SU-DHL-6 (cell line): ENCODE measurements at regions not wholly inside any gene's neighbourhood (a gene's known extent, or its start where the extent isn't known, plus 50 kb on each side); places are given as distances from the start of the nearest gene placed in this dataset.

Source experiments
- H2AFZ ChIP-seq: fragments of 200-600 bp; sonication (generic); 2 replicates; pipeline ENCODE4 v1.6.1; 2014; ENCODE audit warnings: low read depth, mild to moderate bottlenecking, moderate library complexity, mixed read lengths, antibody characterized with exemption, low read length; ENCODE audit not compliant: severe bottlenecking
- H3F3A ChIP-seq: fragments of 200-600 bp; shearing (Covaris generic); 2 replicates; pipeline ENCODE4 v1.6.0; 2016; ENCODE audit warnings: antibody characterized with exemption, mild to moderate bottlenecking; ENCODE audit not compliant: insufficient read depth
- H3K27ac ChIP-seq: fragments of 200-600 bp; sonication (generic); 2 replicates; pipeline ENCODE4 v1.5.1; 2016; ENCODE audit warnings: low read depth, mild to moderate bottlenecking, low read length, moderate library complexity, mixed read lengths
- H3K27me3 ChIP-seq: fragments of 200-600 bp; sonication (generic), shearing (Covaris generic); 2 replicates; pipeline ENCODE4 v1.6.0; 2014; ENCODE audit warnings: mild to moderate bottlenecking, low read length
- H3K36me3 ChIP-seq: fragments of 200-600 bp; sonication (generic); 2 replicates; pipeline ENCODE4 v1.6.1; 2014; ENCODE audit warnings: mild to moderate bottlenecking, low read length, mixed read lengths
- H3K4me2 ChIP-seq: fragments of 300-600, 200-600 bp; shearing (Covaris generic), sonication (generic); 2 replicates; pipeline ENCODE4 v1.6.0; 2014; ENCODE audit warnings: low read length, low read depth, mild to moderate bottlenecking; ENCODE audit not compliant: poor library complexity, severe bottlenecking
- H3K4me3 ChIP-seq: fragments of 200-600 bp; sonication (generic); 2 replicates; pipeline ENCODE4 v1.5.1; 2014; ENCODE audit warnings: antibody characterized with exemption, low read length, mild to moderate bottlenecking, mixed read lengths; ENCODE audit not compliant: insufficient read depth, poor library complexity, severe bottlenecking
- H3K79me2 ChIP-seq: fragments of 200-600 bp; sonication (generic); 2 replicates; pipeline ENCODE4 v1.6.1; 2014; ENCODE audit warnings: mild to moderate bottlenecking, low read length, moderate library complexity; ENCODE audit not compliant: insufficient read depth
- H3K9ac ChIP-seq: fragments of 200-600 bp; sonication (generic); 2 replicates; pipeline ENCODE4 v1.7.0; 2014; ENCODE audit warnings: mild to moderate bottlenecking, low read length
- H3K9me2 ChIP-seq: fragments of 200-600 bp; sonication (generic); replicated peaks from 2 replicates; pipeline ENCODE4 v1.6.1; 2014; ENCODE audit warnings: low read length; ENCODE audit not compliant: insufficient read depth
- H3K9me3 ChIP-seq: fragments of 200-600 bp; sonication (generic); 2 replicates; pipeline ENCODE4 v1.6.1; 2014; ENCODE audit warnings: low read length, mixed read lengths; ENCODE audit not compliant: insufficient read depth
- H4K20me1 ChIP-seq: fragments of 200-600 bp; sonication (generic); 2 replicates; pipeline ENCODE4 v1.6.1; 2014; ENCODE audit warnings: low read depth, mild to moderate bottlenecking, antibody characterized with exemption, low read length, moderate library complexity, mixed read lengths
- CTCF ChIP-seq: fragments of 200-600 bp; sonication (generic); IDR thresholded peaks from one replicate; pipeline ENCODE4 v1.5.1; 2017; ENCODE audit warnings: antibody characterized with exemption, mild to moderate bottlenecking, low read length, moderate library complexity; ENCODE audit not compliant: insufficient read depth, poor library complexity, severe bottlenecking
- EZH2phosphoT487 ChIP-seq: fragments of 200-600 bp; sonication (generic), shearing (Covaris generic); conservative IDR thresholded peaks from 2 replicates; pipeline ENCODE4 v1.6.1; 2018; ENCODE audit warnings: mild to moderate bottlenecking, antibody characterized with exemption, low read length, moderate library complexity, mixed read lengths

- no peak overlapping the region for H3K4me2 ChIP-seq
- no peaks in the 10 kb centered on the region for H3K79me2 ChIP-seq
- H3K9me3 ChIP-seq = no peaks in the 10 kb centered on the region
- no peaks in the 10 kb centered on the region for H4K20me1 ChIP-seq
- H2AFZ ChIP-seq = no peak overlapping the region
- H3K4me3 ChIP-seq = no peak overlapping the region
- H3K36me3 ChIP-seq = no peaks in the 10 kb centered on the region
- H3K27me3 ChIP-seq = no peaks in the 10 kb centered on the region
- no peak for TF ChIP-seq CTCF
- TF ChIP-seq EZH2phosphoT487 = no peak
- no peak overlapping the region for H3K27ac ChIP-seq
- no peaks in the 10 kb centered on the region for H3K9me2 ChIP-seq
- H3K9ac ChIP-seq = no peak overlapping the region
- no peaks in the 10 kb centered on the region for H3F3A ChIP-seq
Measured at GRCh38 chr1:234759888-234760287, 149.9 kb upstream of the IRF2BP2 start.

DNA sequence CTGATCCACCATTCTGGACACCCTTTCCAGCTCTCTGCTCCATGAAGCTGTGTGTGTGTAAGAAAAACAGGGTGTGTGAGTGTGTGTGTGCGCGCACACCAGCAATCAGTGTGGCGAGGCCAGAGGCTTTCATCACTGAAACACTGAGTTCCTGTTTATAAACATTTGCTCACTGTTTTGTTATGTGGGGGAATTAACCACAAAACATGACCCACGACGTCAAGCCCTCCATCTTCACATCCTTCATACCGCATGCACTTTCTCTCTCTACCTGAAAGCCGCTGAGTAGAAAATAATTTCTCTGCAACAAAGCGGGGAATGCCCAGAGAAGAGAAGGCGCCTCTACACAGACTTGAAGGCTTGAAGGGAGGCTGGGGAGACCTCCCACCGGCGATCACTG is 148.9 kb upstream of the IRF2BP2 start:
- Histone ChIP-seq H3K4me2 (no peak overlapping the region), H4K20me1 (no peaks in the 10 kb centered on the region), H3K36me3 (no peaks in the 10 kb centered on the region)

GRCh38 chr1:234756857-234757256 is 146.9 kb upstream of the IRF2BP2 start:
- no peaks in the 10 kb centered on the region for H3K9me2 ChIP-seq
- no peaks in the 10 kb centered on the region for H3K27me3 ChIP-seq
- no peak overlapping the region for H3K4me3 ChIP-seq
- no peaks in the 10 kb centered on the region for H3F3A ChIP-seq
- no peak for TF ChIP-seq EZH2phosphoT487
- no peak for TF ChIP-seq CTCF
- H3K36me3 ChIP-seq = no peaks in the 10 kb centered on the region
- no peak overlapping the region for H3K27ac ChIP-seq
- H3K4me2 ChIP-seq = no peak overlapping the region
- no peak overlapping the region for H3K9ac ChIP-seq
- H3K79me2 ChIP-seq = no peaks in the 10 kb centered on the region
- no peaks in the 10 kb centered on the region for H3K9me3 ChIP-seq
- no peak overlapping the region for H2AFZ ChIP-seq
- H4K20me1 ChIP-seq = no peaks in the 10 kb centered on the region

More for the DNA sequence above, 148.9 kb upstream of the IRF2BP2 start:
- Histone ChIP-seq H3K27me3 (no peaks in the 10 kb centered on the region), H2AFZ (no peak overlapping the region), H3K79me2 (no peaks in the 10 kb centered on the region), H3K4me3 (no peak overlapping the region), H3K9me3 (no peaks in the 10 kb centered on the region), H3K27ac (no peak overlapping the region), H3K9me2 (no peaks in the 10 kb centered on the region), H3F3A (no peaks in the 10 kb centered on the region), H3K9ac (no peak overlapping the region)
- TF ChIP-seq EZH2phosphoT487 (no peak), CTCF (no peak)
